ENCODE measurements at regions not wholly inside any gene's neighbourhood (a gene's known extent, or its start where the extent isn't known, plus 50 kb on each side); places are given as distances from the start of the nearest gene placed in this dataset.

DNA sequence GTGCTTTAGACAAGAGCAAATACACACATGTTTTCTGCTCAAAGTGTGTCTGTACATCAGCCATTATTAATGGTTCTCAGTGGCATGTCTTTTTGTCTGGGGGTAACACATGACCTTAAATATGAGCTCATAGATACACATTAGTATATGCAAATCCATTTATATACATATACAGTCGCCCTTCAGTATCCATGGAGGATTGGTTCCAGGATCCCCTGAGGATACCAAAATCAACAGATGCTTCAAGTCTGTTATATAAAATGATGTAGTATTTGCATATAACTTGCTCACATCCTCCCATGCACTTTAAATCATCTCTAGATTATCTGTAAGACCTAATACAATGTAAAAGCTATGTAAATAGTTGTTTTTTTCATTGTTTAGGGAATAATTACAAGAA is 298.1 kb downstream of the OLFM4 start:
- TF ChIP-seq, protein P1, sequence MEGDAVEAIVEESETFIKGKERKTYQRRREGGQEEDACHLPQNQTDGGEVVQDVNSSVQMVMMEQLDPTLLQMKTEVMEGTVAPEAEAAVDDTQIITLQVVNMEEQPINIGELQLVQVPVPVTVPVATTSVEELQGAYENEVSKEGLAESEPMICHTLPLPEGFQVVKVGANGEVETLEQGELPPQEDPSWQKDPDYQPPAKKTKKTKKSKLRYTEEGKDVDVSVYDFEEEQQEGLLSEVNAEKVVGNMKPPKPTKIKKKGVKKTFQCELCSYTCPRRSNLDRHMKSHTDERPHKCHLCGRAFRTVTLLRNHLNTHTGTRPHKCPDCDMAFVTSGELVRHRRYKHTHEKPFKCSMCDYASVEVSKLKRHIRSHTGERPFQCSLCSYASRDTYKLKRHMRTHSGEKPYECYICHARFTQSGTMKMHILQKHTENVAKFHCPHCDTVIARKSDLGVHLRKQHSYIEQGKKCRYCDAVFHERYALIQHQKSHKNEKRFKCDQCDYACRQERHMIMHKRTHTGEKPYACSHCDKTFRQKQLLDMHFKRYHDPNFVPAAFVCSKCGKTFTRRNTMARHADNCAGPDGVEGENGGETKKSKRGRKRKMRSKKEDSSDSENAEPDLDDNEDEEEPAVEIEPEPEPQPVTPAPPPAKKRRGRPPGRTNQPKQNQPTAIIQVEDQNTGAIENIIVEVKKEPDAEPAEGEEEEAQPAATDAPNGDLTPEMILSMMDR (IDR thresholded peaks at IDR 0.05): no peak
- TF ChIP-seq POLR2A (IDR thresholded peaks at IDR 0.05): no peak

All from uterus (tissue), 2 donors.